Omental fat pad (tissue), 3 donors: ENCODE measurements at regions not wholly inside any gene's neighbourhood (a gene's known extent, or its start where the extent isn't known, plus 50 kb on each side); places are given as distances from the start of the nearest gene placed in this dataset.

Experiments
- ATAC-seq: fragments of 150-250 bp; one replicate; pipeline ENCODE4 v1.9.1; 2016; ENCODE audit warnings: mild to moderate bottlenecking, moderate library complexity; ENCODE audit not compliant: low FRiP score
- DNase-seq: peaks from one replicate; pipeline ENCODE4 v3.0.0-alpha.2; 2019; ENCODE audit warnings: low spot score
- CTCF ChIP-seq, 3 donors: fragments of 450-650 bp; IDR thresholded peaks; one replicate each; pipeline ENCODE4 v1.5.1; 2016 to 2017; ENCODE audit warnings: antibody characterized with exemption in 3 of 3, mild to moderate bottlenecking in 3 of 3, moderate library complexity in 2 of 3

DNA sequence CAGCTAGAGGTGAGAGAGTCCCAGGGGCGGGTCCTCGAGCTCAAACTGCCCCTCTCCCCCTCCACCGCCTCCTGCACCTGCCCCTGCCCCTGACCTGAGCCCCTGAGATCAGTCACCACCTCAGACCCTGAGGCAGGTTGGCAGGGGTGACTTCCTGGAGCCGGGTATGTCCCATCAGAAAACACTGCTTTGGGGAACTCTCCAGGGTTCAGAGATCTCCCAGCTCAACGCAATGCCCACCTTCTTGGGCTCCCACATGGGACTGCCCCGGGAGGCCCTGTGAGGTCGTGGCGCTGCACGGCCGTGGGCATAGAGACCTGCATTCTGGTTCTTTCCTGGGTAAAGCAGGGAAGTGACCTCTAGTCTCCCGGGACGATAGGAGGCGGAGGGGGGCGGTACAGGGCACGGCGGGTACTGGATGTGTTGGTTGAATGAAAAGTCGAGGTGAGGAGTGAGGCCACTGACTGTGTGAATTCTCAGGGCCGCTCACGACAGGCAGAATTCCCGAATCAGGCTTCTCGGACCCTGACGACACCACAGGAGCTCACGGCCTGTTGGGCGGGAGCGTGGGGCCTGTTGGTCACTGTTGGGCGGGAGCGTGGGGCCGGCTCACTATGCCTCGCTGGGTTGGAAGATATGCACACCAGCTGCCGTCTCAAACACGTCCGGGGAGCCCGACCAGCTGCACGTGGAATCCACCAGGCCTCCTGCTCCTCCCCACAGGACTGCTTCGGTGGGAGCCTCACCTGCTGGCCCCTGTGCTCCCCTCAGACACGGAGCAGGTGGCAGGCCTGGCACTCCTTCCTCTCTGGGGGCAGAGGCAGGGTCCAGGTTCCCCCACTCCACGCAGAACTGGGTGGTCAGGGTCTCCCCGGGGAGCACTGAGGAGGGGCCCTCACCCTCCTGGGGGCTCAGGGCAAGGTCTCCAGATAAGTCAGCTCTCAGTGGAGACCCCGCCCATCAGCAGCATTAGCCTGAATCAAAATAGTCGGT lies 178.0 kb upstream of the PPP1R26 start:
- no peak for TF ChIP-seq CTCF (IDR thresholded peaks at IDR 0.05)
- no peak for DNase-seq
- no peak for ATAC-seq

GRCh38 chr9:135302329-135303279 lies 177.0 kb upstream of the PPP1R26 start:
- DNase-seq, result no peak

GRCh38 chr9:135303280-135303647 lies 176.3 kb upstream of the PPP1R26 start:
- ATAC-seq, result no peak
- no peak for TF ChIP-seq CTCF (IDR thresholded peaks at IDR 0.05)
- no peak for DNase-seq

More at GRCh38 chr9:135302329-135303279, 177.0 kb upstream of the PPP1R26 start:
- no peak for ATAC-seq
- TF ChIP-seq CTCF (IDR thresholded peaks at IDR 0.05), result no peak

GRCh38 chr9:135303865-135304499 lies 175.6 kb upstream of the PPP1R26 start:
- no peak for TF ChIP-seq CTCF (IDR thresholded peaks at IDR 0.05)
- no peak for DNase-seq
- ATAC-seq, result no peak

DNA sequence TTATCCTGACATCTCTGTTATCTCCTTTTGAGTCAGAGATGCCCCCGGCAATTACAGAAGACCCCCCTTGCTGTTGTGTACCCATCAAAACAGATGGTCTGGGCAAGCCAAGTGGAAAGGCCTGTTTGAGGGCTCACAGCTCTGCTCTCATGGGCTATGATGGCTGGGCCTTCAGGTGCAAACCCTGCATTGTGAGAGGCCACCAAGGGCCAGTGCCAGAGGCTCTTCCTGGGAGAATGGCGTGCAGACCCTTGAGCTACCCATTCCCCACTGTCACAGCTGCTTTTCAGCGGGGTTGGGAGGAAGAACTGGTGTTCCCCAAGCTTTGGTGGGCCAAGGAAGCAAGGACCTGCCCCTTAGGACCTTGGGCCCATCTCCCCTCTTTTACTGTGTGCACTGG lies 174.7 kb upstream of the PPP1R26 start:
- no peak for TF ChIP-seq CTCF (IDR thresholded peaks at IDR 0.05)
- DNase-seq (no peak), ATAC-seq (no peak)

- DNase-seq (no peak), ATAC-seq (no peak)
- no peak for TF ChIP-seq CTCF (IDR thresholded peaks at IDR 0.05)
Measured at GRCh38 chr9:135305546-135306180, 173.9 kb upstream of the PPP1R26 start.
